OCI-M1 (cell line): ENCODE measurements at regions not wholly inside any gene's neighbourhood (a gene's known extent, or its start where the extent isn't known, plus 50 kb on each side); places are given as distances from the start of the nearest gene placed in this dataset.
"Not testable (repeated sequence)": the region's sequence is repeated elsewhere in the genome, so short reads cannot be mapped to it uniquely, and the experiment has no call there.

ENCODE experiments used
- DNase-seq: peaks from one replicate; lab custom pipeline; 2025; lab: John Stamatoyannopoulos, UW

- no peak for DNase-seq
Observed at GRCh38 chrX:139475432-139475831, 55.1 kb upstream of the F9 start.

GRCh38 chrX:139461945-139462344, 68.6 kb upstream of the F9 start:
- not testable (repeated sequence) for DNase-seq

GRCh38 chrX:139454743-139455142, 75.8 kb upstream of the F9 start:
- no peak for DNase-seq

- DNase-seq: no peak
Observed at GRCh38 chrX:139448996-139449395, 81.5 kb upstream of the F9 start.

GRCh38 chrX:139446832-139447231, 83.7 kb upstream of the F9 start:
- DNase-seq: no peak

- peak; percentile 3 for DNase-seq
Observed at GRCh38 chrX:139429913-139430312, 100.6 kb upstream of the F9 start.

GRCh38 chrX:139423186-139423585, 107.4 kb upstream of the F9 start:
- DNase-seq: no peak

- DNase-seq: not testable (repeated sequence)
Observed at GRCh38 chrX:139398258-139398657, 132.3 kb upstream of the F9 start.

- DNase-seq: no peak
Observed at GRCh38 chrX:139388254-139388653, 142.3 kb upstream of the F9 start.

GRCh38 chrX:139382529-139382928, 148.0 kb upstream of the F9 start:
- DNase-seq: no peak

- not testable (repeated sequence) for DNase-seq
Observed at GRCh38 chrX:139376547-139376946, 154.0 kb upstream of the F9 start.

GRCh38 chrX:139360356-139360755, 170.2 kb upstream of the F9 start:
- DNase-seq: no peak

- not testable (repeated sequence) for DNase-seq
Observed at GRCh38 chrX:139342594-139342991, 187.9 kb upstream of the F9 start.

GRCh38 chrX:139341855-139342593, 188.5 kb upstream of the F9 start:
- DNase-seq: peak; percentile 11

- DNase-seq: no peak
Observed at GRCh38 chrX:139332441-139332840, 198.1 kb upstream of the F9 start.

GRCh38 chrX:139327355-139327754, 203.2 kb upstream of the F9 start:
- DNase-seq: no peak

GRCh38 chrX:139324756-139325155, 205.8 kb upstream of the F9 start:
- DNase-seq: no peak

GRCh38 chrX:139320661-139321354, 209.7 kb upstream of the F9 start:
- not testable (repeated sequence) for DNase-seq

- not testable (repeated sequence) for DNase-seq
Observed at GRCh38 chrX:139306675-139307074, 223.9 kb upstream of the F9 start.

- DNase-seq: no peak
Observed at GRCh38 chrX:139304471-139304870, 226.1 kb upstream of the F9 start.

- no peak for DNase-seq
Observed at GRCh38 chrX:139299309-139299708, 231.2 kb upstream of the F9 start.

- no peak for DNase-seq
Observed at GRCh38 chrX:139298437-139298836, 232.1 kb upstream of the F9 start.

- no peak for DNase-seq
Observed at GRCh38 chrX:139297638-139298037, 232.9 kb upstream of the F9 start.

- no peak for DNase-seq
Observed at GRCh38 chrX:139293991-139294390, 236.5 kb upstream of the F9 start.
